ENCODE measurements at regions not wholly inside any gene's neighbourhood (a gene's known extent, or its start where the extent isn't known, plus 50 kb on each side); places are given as distances from the start of the nearest gene placed in this dataset.
"Not testable (repeated sequence)": the region's sequence is repeated elsewhere in the genome, so short reads cannot be mapped to it uniquely, and the experiment has no call there.

DNA sequence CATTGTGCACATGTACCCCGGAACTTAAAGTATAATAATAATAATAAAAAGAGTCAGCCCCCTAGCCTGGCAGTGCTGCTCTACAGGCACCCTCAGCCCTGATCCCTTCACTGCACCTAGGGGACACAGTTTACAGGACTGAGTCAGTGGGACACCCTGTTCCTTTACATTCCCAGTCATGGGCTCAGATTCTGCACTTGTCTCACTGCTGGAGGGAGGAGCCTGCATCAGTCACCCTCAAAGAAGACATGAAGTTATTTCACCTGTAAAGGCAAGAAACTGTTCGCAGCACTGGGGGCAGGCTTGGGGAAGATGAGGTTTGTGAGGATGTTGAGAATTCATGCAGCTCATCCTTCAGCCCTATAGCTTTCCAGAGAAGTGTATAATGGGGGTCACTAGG lies 50.7 kb upstream of the VPREB1 start:
- no peak for DNase-seq

DNA sequence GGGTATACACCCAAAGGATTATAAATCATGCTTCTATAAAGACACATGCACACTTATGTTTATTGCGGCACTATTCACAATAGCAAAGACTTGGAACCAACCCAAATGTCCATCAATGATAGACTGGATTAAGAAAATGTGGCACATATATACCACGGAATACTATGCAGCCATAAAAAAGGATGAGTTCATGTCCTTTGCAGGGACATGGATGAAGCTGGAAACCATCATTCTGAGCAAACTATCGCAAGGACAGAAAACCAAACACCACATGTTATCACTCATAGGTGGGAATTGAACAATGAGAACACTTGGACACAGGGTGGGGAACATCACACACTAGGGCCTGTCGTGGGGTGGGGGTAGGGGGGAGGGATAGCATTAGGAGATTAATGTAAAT lies 51.1 kb upstream of the VPREB1 start:
- not testable (repeated sequence) for DNase-seq

DNA sequence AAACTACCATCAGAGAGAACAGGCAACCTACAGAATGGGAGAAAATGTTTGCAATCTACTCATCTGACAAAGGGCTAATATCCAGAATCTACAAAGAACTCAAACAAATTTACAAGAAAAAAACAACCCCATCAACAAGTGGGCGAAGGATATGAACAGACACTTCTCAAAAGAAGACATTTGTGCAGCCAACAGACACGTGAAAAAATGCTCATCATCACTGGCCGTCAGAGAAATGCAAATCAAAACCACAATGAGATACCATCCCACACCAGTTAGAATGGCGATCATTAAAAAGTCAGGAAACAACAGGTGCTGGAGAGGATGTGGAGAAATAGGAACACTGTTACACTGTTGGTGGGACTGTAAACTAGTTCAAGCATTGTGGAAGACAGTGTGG lies 51.6 kb upstream of the VPREB1 start:
- not testable (repeated sequence) for DNase-seq

DNA sequence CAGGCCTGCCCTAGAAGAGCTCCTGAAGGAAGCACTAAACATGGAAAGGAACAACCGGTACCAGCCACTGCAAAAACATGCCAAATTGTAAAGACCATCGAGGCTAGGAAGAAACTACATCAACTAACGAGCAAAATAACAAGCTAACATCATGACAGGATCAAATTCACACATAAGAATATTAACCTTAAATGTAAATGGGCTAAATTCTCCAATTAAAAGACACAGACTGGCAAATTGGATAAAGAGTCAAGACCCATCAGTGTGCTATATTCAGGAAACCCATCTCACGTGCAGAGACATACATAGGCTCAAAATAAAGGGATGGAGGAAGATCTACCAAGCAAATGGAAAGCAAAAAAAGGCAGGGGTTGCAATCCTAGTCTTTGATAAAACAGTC lies 54.8 kb upstream of the VPREB1 start:
- not testable (repeated sequence) for DNase-seq

DNA sequence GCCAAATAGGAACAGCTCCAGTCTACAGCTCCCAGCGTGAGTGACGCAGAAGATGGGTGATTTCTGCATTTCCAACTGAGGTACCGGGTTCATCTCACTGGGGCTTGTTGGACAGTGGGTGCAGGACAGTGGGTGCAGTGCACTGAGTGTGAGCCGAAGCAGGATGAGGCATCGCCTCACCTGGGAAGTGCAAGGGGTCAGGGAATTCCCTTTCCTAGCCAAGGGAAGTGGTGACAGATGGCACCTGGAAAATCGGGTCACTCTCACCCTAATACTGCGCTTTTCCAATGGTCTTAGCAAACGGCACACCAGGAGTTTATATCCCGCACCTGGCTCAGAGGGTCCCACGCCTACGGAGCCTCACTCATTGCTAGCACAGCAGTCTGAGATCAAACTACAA lies 56.7 kb upstream of the VPREB1 start:
- not testable (repeated sequence) for DNase-seq

DNA sequence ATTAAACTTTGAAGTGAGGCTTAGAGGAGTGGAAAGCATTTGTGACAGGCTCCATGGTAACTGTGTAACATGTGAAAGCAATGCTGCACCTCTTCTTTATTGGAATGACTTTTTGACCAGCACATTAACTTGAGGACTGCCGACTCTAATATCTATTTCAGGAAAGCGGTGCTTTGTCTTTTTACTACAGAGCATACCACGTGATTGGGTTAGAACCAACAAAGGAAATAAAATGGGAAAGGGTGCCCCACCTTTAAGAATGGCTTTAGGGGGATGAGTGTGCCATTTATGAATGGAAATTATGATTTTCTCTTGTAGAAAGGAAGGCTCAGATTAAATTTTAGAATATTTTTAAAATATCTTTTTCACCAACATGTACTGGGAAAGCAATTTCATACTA lies 57.3 kb upstream of the VPREB1 start:
- no peak for DNase-seq

DNA sequence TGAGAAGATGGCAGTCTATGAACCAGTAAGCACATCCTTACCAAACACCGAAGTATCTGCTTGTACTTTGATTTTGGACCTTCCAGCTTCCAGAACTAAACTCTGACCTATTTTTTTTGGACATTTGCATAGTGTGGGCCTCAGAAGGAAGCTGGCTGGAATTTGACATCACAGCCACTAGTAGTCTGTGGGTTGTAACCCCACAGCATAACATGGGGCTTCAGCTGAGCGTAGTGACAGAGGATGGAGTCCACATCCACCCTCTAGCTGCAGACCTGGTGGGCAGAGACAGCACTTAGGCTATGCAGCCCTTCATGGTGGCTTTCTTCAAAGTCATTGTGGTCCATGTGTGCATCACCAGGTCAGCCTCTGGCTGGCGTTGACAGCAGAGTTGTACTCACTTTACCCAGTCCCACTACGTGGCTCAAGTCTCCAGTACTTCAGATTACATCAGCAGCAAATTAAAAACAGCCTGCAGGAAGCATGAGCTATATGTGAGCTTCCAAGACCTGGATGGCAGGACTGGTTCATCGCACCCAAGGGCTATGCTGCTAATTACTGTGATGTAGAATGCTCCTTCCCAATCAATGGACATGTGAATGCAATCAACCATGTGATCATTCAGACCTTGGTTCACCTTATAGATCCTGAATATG lies 58.6 kb upstream of the VPREB1 start:
- no peak for DNase-seq

DNA sequence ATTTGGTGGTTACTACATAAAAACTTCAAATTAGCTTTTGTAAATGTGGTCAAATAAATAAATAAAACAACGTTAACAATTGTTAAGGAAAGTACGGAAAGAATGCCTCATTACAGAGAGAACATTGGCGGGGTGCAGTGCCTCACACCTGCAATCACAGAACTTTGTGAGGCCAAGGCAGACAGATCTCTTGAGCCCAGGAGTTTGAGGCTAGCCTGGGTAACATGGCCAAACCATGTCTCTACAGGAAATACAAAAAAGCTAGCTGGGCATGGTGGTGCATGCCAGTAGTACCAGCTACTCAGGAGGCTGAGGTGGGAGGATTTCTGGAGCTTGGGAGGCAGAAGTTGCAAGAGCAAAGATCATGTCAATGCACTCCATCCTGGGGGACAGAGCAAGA lies 59.4 kb upstream of the VPREB1 start:
- DNase-seq = no peak

DNA sequence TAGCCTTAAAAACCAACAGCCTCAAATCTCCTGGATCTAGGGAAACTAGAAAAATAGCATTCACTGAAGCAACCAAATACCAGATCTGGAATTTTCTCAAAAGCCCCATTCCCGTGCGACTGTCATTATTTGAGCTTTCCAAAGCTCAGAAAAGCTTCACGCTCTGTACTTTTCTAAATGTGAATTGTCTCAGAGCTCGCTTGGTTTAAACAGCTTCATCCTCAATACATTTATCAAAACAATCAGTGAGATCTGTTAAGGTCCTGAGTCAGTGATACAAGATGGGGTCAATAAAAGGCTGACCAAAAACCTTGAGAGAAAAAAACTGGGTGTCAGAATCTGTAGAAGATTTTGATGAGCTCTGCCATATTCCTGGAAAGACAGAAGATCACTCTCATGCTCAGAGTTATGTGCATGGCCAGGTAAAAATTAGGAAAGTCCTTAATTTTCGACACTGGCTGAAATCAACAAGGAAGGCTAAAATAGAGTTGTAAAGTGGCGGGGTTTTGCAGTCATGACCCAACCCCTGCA lies 60.2 kb upstream of the VPREB1 start:
- DNase-seq = no peak

DNA sequence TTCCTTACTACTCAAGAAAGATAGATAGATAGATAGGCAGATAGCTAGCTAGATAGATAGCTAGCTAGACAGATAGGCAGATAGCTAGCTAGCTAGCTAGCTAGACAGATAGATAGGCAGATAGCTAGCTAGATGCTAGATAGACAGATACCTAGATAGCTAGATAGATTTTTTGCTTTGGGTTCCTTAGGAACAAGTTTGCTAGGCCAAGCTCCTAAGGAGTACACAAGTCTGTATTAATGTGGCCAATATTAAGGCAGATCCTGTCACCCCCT lies 61.7 kb upstream of the VPREB1 start:
- no peak for DNase-seq

DNA sequence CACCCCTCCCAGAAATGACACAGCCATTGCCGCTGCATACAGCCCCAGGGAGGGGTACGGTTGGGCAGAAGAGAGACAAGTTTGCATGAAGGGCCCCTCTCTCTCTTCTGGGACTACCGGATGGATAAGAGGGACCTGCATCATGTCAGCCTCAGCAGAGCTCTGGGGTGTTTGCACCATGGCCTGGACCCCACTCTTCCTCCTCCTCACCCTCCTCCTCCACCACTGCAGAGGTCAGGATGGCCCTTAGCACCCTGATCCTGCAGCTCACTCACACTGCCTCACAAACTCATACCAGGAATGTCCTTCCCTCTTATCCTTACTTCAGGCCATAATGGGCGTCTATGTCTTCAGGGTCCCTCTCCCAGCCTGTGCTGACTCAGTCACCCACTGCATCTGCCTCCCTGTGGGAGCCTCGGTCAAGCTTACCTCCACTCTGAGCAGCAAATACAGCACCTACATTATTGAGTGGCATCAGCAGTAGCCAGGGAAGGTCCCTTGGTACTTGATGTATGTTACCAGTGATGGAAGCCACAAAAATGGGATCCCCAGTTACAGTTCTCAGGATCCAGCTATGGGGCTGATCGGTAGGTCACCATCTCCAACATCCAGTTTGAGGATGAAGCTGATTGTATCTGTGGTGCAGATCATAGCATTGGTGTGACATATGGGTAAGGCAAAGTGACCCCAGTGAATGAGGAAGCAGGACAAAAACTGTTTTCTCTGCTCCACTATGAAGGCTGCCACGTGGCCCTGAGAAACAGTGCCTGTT lies 62.2 kb upstream of the VPREB1 start:
- no peak for DNase-seq

DNA sequence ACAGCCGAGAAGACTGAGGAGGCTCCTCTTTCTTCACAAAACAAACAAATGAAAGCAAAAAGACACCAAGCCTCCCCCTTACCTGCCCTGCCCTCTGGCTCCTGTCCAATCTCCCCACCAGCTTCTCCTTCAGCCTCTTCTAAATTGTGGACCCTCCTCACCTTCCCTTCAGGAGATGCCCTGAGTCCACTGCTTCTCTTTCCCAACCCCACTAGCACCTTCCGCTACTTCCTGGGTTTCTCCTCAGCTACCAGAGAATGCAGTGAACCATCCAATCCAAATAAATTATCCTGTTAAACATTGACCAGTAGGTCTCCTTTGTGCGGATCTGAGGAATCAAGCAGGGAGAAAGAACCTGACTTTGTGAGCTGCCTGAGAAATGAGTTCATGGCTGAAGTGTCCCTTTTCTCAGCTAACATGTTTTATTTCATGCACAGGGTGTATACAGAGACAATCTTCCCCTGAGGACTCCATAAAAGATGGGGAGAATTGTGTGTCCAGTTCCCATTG lies 63.2 kb upstream of the VPREB1 start:
- no peak for DNase-seq

DNA sequence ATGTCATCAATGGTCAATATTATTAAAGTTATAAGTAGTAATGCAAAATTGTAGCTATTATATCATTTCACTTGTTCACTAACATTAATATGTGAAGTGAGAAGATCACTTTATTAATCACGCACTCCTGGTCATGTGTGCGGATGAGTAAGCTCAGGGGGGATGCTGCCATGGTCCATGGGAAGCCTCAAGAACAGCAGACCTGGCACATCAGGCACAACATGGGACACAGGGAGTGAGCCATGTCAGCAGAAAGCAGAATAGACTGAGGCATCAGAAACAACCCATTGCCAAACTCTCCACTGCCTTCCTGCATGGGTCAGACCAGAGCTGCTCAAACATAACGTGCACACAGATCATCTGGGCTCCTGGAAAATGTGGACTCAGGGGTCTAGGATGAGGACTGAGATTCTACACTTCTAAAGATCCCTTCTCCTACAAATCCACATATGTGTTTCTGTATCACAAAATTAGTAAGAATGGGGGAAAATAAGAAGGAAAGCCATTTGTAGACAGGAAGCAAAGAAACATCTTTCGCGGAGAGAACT lies 63.8 kb upstream of the VPREB1 start:
- DNase-seq = no peak

DNA sequence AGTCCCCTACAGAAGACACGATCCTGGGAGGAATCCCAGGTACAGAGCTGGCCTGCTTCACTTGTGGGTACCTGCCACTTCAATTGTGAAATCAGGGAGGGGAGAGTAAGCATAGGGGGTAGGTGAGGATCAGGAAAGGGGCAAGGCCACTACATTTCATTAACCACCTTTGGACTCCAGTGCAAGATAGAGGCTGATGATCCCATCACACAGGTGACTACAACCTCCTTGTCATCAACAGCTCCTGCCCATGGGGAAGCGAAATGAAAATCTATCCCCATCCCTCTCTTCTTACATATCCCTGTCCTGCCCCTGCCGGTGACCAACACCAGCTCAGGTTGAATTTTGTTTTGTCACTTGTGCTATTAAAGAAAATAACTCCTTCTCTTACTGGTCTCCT lies 64.7 kb upstream of the VPREB1 start:
- DNase-seq = no peak

DNA sequence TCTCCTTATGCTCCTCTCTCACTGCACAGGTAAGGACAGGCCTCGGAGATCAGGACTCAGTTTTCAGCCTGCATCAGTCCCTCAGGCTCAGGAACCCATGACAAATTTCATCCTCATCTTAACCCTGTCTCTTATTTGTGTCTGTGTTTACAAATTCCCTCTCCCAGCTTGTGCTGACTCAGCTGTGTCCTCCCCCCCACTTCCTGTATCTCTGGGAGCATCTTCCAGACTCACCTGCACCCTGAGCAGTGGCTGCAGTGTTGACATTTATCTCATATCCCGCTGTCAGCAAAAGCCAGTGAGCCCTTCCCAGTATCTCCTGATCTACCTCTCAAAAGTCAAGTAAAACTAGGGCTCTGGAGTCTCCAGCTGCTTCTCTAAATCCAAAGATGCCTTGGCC lies 65.6 kb upstream of the VPREB1 start:
- DNase-seq = no peak

DNA sequence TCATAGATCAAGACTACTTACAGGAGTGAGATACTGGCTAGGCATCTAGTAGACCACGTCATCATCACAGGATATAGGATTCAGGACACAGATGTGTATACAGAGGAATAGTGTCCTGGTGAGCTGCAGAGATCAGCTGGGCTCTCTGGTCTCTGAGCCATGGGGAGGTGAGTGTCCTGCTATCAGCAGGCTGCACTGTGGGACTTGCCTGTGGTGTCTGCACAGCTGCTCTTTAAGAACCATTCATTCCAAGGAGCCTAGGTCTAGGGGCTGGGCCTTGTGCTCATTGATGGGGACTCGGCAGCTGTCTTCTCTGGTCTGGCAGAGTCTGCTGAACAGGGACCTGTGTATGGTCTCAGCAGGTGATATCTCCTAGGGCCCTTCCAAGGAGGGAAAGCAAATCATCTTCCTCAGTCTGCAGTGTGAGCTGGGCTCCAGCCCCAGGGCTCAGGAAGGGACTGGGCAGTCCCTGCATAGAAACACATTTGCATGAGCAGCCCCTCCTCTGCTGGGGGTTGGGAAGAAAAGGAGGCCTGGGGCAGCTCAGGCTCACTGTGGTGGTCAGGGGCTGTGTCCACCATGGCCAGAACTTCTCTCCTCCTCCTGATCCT lies 66.1 kb upstream of the VPREB1 start:
- DNase-seq = no peak

DNA sequence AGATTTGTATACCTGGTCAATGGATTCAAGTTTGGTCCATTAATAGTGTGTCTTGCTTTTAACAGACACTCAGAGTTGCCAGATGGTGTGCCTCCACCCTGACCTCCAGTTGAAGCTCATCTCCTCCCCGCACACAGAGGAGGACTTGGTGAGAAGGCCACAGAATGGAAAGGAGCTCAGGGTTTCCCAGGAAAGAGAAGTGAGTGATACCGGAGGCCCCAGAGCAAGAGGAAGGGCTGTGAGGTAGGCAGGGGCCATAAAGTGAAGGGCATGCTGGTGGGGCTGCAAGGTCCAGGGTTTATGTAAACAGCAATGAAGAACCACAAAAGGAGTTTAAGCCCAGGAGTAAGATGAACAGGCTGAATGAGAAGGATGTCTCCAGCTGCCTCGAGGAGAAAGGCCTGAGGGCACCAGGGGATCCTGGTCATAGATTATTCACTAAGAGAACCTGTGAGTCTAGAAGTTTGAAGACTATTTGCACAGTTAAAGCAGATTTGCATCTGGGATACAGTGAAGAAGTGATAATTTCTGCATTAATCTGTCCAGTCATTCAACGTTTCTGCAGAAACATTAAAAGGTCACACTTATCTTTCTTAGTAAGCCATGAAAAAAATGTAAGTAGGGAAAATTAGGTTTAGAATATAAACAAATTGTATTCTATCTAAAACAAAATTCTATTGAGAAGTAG lies 67.5 kb upstream of the VPREB1 start:
- no peak for DNase-seq

DNA sequence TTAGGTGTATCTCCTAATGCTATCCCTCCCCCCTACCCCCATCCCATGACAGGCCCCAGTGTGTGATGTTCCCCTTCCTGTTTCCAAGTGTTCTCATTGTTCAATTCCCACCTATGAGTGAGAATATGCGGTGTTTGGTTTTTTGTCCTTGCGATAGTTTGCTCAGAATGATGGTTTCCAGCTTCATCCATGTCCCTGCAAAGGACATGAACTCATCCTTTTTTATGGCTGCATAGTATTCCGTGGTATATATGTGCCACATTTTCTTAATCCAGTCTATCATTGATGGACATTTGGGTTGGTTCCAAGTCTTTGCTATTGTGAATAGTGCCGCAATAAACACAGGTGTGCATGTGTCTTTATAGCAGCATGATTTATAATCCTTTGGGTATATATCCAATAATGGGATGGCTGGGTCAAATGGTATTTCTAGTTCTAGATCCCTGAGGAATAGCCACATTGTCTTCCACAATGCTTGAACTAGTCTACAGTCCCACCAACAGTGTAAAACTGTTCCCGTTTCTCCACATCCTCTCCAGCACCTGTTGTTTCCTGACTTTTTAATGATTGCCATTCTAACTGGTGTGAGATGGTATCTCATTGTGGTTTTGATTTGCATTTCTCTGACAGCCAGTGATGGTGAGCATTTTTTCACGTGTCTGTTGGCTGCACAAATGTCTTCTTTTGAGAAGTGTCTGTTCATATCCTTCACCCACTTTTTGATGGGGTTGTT lies 71.5 kb upstream of the VPREB1 start:
- not testable (repeated sequence) for DNase-seq

DNA sequence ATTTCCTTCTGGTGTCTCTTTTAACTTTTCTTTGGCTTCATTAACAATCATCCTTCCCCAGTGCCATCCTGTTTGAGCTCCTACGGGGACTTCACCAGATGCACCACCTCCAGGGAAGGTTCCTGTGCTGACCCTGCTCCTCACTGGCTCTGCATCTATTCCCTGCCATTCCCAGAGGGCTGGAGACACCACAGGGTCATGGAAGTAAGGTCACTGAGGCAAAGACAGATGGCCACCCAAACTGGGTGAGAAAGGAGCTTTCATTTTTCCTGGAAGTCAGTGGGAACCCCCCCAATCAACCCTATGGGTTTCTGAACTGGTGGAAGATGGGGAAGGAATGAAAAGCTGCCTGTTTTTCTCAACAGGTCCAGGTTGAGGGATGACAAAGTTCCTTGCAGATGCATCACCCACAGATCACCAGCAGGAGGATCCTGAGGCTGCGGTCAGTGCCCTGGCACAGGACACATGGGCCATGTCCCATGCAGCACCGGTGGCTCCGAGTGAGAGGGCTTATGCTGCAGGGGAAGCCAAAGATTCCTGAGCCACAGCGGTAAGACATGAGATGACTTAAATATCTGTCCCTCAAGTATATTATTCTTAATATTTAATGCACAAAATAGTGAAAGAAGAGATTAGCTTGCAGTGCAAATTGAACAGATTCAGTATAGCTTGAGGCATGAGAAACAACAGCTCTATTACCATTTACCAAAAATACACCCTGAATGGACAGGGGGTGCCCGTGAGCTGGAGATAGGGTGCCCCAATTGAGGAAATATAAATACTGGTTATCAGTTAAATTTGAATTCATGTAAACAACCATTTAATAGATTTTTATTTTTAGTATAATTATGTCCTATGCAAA lies 73.0 kb upstream of the VPREB1 start:
- DNase-seq = peak; percentile 25

DNA sequence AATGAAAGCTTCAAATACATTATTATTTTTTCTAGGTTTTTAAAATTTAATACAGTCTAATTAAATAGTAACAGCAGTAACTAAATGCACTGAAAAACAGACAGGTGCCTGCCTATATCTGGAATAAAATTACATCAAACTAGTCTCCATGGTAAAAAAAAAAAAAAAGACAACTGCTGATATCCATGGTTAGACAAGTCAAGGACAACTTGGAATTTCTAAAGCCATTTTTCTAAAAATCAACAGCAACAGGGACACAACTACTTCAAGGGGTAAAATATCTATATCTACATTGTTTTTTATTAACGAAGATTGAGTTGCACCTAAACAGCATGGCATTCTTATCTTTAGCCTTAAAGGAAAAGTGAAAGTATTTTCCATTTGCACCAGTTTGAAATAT lies 74.7 kb upstream of the VPREB1 start:
- DNase-seq = no peak

All from hematopoietic multipotent progenitor cell treated with erythropoietin and hydrocortisone succinate and interleukin-3 and kit ligand, for 4 days (in vitro differentiated cells).